OCI-M2 (cell line): ENCODE measurements at regions not wholly inside any gene's neighbourhood (a gene's known extent, or its start where the extent isn't known, plus 50 kb on each side); places are given as distances from the start of the nearest gene placed in this dataset.
"Not testable (repeated sequence)": the region's sequence is repeated elsewhere in the genome, so short reads cannot be mapped to it uniquely, and the experiment has no call there.

Experiments used
- DNase-seq: peaks from one replicate; lab custom pipeline; 2025; ENCODE audit not compliant: unreplicated experiment; lab: John Stamatoyannopoulos, UW

- DNase-seq: no peak
These were observed 161.6 kb downstream of the GLUL start for GRCh38 chr1:182229921-182230491.

DNA sequence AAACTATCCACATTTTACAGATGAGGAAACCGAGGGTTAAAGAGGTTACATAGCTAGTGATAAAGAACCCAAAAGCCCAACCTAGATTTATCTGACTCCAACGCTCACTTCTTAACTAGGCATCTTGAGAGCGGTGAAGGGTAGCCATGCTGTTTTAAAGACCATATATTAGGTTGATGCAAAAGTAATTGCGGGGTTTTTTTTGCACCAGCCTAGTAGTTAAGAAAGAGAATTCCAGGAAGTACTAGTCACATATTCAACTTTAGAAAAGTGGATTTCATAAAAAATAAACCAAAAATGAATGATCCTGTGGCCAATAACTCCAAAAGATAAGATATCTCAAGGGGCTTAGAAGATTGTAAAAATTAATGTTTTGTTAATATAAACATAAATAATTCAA, 162.1 kb downstream of the GLUL start:
- no peak for DNase-seq

DNA sequence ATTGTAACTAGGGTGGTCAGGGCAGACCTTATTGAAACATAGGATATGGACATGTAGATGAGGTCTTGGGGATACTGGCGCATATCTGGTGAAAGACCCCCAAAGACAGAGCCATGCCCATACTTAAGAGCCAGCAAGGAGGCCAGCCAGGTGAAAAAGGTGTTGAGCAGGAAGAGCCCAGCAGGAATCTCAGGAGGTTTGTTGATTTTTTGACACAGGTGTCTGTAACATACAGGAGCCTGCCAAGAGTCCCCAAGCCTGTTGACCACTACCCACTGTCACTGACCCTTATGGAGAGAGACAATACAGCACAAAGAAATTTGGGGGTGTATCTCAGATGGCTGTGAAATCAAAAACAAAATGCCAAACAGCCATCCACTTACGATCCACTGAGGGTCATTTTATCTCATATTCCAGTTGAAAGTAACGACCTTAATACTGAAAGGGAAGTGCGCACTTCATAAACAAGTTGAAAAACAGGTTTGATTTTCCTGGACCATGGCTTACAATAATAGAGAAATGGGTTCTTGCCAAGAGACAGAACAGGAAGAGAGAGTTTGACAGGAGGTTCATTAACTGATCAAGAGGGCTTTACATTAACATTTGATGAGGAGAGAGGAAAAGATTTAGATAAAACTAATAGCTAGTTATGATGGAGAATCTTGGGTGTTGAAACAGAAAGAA, 163.6 kb downstream of the GLUL start:
- no peak for DNase-seq

GRCh38 chr1:182226618-182227017, 165.0 kb downstream of the GLUL start:
- no peak for DNase-seq

- not testable (repeated sequence) for DNase-seq
These were observed 164.2 kb upstream of the ZNF648 start for GRCh38 chr1:182225755-182226154.

- not testable (repeated sequence) for DNase-seq
These were observed 160.5 kb upstream of the ZNF648 start for GRCh38 chr1:182221990-182222389.

GRCh38 chr1:182221367-182221766, 159.9 kb upstream of the ZNF648 start:
- not testable (repeated sequence) for DNase-seq

GRCh38 chr1:182217967-182218366, 156.5 kb upstream of the ZNF648 start:
- DNase-seq: no peak

DNA sequence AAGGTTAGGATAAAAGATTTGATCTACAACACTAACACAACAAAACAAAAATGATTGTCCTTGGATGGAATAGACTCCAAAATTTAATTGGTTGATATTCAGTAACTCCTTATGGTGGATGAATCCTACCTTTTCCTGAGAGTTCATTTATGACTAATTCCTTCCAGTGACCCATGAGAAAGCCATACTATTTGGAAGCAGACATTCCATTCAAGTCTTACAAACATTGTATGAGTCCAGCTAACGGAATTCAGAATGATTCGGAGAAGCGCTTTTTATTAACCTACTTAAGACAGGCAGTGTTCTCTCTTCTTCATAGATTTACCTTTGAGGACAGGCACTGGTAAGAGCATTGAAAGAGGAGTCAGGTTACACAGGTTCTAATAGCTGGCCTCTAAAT, 155.6 kb upstream of the ZNF648 start:
- no peak for DNase-seq

DNA sequence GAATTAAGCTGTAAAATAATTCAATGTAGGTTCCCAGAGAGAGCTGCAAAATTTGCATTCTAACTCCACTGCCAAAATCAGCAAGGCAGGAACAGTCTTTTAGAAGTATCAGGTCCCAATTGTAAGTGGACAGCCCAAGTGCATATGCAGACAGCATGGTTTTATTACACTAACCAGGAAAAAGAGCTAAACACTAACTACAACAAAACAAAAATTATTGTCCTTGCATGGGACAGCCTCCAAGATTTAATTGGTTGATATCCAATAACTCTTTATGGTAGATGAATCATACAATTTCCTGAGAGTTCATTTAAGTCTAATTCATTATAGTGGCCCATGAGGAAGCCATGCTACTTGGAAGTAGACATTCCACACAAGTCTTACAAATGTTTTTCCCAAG, 154.3 kb upstream of the ZNF648 start:
- DNase-seq: no peak

DNA sequence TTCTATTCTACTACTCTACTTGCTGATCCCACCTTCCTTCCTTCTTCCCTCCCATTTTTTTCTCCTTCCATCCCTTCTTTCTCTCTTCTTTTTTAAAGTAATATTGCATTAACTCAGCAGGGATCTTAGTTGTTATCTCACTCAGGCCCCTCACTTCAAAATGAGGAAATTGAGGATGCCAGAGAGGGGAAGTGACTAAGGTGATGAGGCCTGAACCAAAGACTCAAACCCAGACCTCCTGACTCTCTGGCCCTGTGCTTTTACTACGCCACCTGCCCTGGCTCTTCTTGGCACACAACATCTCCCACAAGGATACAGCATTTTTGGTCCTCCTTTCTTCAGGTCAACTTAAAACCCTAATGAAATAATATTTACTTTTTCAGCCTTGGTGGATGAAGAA, 151.7 kb upstream of the ZNF648 start:
- DNase-seq: no peak

DNA sequence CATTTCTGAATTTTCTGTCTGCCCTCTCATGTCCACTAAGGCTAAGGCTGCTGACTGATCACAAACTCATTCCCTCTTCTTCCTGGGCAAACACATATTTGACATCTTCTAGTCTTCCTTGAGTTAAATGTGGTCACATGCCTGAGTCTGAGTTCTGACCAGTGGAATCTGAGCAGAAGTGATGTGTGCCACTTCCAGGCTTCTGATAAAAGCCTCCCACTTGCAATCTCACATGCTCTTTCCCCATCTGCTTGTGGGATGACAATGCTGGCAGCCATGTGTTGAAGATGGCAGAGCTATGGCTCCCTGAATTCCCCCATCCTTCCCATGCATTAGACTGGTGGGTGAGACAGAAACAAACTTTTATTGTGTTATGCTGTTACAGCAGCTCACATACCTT, 149.9 kb upstream of the ZNF648 start:
- no peak for DNase-seq

GRCh38 chr1:182210417-182210816, 148.9 kb upstream of the ZNF648 start:
- no peak for DNase-seq

GRCh38 chr1:182207300-182207699, 145.8 kb upstream of the ZNF648 start:
- DNase-seq: no peak

GRCh38 chr1:182206626-182207239, 145.2 kb upstream of the ZNF648 start:
- DNase-seq: no peak

DNA sequence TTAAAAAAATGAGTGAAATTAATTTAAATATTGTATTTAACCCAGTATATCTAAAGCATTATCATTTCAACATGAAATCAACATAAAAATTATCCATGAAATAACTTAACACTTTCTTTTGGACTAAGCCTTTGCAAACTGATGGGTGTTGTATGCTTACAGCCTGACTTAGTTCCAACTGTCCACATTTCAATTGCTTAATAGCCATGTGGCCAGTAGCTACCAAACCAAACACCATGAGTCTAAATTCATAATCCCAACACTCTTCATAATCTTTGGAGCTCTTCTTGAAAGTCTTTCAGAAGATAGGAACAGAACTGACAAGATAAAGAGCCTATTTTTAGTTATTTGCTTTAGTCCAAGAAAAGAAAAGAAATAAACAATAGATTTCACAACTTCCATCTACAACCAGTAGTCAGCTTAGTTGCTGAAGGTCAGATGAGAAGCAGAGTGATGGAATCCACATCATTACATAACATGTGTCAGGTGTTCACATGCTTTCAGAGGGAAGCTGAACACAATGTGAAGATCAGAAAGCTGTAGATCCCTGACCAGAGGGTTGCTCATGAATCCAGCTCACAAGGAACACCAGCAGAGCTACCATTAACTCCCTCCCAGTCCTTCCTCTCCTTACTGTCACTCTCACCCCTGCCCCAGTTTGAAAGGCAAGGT, 144.0 kb upstream of the ZNF648 start:
- no peak for DNase-seq

GRCh38 chr1:182203191-182203875, 141.8 kb upstream of the ZNF648 start:
- DNase-seq: no peak

DNA sequence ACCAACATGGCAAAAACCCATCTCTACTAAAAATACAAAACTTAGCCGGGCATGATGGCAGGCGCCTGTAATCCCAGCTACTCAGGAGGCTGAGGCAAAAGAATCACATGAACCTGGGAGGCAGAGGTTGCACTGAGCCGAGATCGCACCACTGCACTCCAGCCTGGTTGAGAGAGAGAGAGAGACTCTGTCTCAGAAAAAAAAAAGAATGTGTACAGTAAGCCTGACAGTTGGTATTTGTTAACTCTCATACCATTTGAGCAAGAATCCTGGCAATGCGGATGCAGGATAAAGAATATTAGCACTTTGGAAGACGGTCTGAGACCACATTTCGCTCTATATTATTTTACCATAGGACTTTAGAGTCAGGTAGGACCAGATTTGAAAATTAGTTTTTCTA, 140.0 kb upstream of the ZNF648 start:
- not testable (repeated sequence) for DNase-seq

DNA sequence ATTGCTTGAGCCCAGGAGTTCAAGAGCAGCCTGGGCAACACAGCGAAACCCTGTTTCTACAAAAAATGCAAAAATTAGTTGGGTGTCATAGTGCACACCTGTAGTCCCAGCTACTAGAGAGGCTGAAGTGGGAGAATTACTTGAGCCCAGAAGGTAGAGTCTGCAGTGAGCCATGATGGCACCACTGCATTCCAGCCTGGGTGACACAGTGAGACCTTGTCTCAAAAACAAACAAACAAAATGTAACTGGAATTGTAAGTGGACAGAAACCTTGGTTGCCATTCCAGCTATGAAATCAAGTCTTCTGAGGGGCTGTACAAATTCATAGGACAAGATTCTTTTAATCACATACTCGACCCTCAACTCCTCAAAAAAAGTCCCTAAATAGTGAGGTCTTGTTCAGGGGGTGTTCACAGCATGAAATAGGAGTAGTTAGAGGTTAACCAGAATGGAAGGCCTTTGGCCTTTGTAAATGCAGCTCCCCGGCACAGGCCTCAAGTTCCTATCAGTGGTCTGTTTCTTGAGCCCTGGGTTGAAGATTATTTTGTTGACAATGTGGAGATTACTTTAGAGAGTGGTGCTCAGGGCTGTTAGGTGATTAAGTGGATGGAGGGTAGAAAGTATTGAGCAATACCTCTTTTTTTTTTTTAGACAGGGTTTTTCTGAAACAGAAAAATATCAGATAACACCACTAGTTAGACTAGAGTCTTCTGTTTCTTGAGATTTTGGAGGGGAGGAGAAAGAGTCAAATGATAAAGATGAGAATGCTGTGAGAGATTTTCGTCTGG, 138.7 kb upstream of the ZNF648 start:
- no peak for DNase-seq

DNA sequence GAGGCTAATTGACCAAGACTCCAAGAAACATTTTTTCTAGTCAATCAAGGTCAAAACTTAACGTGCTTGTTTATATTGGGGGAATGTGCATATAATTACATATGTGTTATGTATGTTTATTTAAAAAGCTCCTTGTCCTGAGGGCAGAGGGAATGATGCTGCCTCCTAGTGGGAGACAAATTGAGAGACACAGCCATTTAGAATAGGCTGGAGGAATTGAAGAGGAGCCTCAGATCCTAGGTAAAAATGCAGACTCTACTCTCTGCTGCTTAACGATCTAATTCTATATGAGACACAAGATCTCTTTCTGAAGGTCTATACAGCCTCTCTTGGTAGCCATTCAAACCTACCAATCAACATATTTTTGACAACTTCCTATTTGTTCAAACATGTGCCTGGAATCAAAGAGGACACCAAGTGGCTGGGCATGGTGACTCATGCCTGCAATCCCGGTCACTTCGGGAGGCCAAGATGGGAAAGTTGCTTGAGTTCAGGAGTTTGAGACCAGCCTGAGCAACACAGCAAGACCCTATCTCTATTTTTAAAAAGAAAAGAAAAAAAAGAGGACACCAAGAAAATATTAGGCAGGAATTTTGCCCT, 136.6 kb upstream of the ZNF648 start:
- DNase-seq: no peak
